ACHN (cell line): ENCODE measurements at regions not wholly inside any gene's neighbourhood (a gene's known extent, or its start where the extent isn't known, plus 50 kb on each side); places are given as distances from the start of the nearest gene placed in this dataset.
A peak's percentile ranks its signal among the peaks of the same experiment; 100 is the strongest.
"Not testable (repeated sequence)": the region's sequence is repeated elsewhere in the genome, so short reads cannot be mapped to it uniquely, and the experiment has no call there.

Experiments used
- DNase-seq: peaks from one replicate; pipeline ENCODE4 v3.0.0-alpha.2; 2015
- in situ Hi-C: cut with HindIII; loops from 2 replicates; pipeline ENCODE4 v1.10.0; 2017; ENCODE audit warnings: low sequenced_read_pairs, low pct_ligation_motif_present, low pct_unique_long_range_greater_than_20kb

GRCh38 chr16:9141813-9142212 is 50.4 kb downstream of the HAPSTR1 start:
- in situ Hi-C loops, result no loop called here
- no peak for DNase-seq

DNA sequence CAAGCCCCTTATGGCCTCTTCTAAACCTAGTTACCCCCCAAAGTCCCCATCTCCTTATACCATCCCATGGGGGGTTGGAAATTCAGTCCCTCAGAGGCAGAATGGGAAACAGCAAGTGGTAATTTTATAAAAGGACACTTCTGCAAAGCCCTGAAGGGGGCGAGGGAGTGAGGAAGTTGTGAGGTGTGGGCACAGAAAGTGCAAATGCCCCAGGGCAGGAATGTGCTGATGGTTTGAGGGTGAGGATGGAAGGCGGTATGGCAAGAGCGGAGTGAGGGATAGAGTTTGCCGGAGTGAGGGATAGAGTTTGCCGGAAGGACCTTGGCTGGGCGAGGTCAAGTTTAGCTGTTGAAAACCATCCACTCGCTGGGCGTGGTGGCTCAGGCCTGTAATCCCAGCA is 52.7 kb downstream of the HAPSTR1 start:
- in situ Hi-C loops, result no loop called here
- no peak for DNase-seq

DNA sequence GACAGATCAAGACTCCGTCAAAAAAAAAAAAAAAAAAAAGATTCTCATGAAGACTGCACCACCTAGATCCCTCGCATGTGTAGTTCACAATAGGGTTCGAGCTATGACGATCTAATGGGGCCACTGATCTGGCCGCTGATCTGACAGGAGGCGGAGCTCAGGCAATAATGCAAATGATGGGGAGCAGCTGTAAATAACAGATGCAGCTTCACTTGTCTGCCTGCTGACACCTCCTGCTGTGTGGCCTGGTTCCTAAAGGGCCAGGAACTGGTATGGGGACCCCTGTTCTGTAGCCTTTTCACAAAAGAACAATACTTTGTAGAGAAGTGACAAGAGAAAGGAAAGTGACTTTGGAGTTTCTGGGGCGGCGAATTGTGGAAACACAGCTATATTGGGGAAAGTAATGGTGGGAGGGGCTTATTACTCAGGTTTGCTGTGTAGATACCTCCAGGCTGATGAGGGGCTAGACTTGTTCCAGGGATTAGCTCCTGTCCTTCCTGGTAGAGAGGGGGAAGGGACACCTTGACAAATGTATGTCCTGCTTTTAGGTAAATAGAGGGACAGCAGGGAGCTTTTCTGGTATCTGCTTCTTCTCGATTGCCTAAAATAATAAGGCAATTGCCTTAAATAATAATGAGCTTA is 57.1 kb downstream of the HAPSTR1 start:
- in situ Hi-C loops, result no loop called here
- no peak for DNase-seq

DNA sequence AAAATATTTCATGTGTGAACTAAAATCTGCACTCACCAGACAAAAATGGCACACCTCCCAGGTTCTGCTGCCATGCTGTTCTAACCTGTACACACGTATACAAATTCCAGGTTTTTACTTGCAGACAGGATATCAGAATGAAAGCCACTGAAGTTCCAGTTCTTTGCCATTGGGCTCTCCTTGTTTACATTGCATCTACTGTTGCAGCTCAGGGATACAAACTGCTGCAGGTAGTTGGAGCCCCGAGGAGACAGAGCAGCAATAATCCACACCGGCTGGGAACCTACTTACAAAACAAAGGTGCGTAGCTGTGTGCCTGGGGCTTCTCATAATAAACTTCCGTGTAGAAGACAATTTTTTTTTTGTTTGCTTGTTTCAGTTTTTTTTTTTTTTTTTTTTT is 59.6 kb downstream of the HAPSTR1 start:
- in situ Hi-C loops, result no loop called here
- no peak for DNase-seq

- DNase-seq, result no peak
- in situ Hi-C loops, result no loop called here
Observed at GRCh38 chr16:9151597-9151996, 60.2 kb downstream of the HAPSTR1 start.

DNA sequence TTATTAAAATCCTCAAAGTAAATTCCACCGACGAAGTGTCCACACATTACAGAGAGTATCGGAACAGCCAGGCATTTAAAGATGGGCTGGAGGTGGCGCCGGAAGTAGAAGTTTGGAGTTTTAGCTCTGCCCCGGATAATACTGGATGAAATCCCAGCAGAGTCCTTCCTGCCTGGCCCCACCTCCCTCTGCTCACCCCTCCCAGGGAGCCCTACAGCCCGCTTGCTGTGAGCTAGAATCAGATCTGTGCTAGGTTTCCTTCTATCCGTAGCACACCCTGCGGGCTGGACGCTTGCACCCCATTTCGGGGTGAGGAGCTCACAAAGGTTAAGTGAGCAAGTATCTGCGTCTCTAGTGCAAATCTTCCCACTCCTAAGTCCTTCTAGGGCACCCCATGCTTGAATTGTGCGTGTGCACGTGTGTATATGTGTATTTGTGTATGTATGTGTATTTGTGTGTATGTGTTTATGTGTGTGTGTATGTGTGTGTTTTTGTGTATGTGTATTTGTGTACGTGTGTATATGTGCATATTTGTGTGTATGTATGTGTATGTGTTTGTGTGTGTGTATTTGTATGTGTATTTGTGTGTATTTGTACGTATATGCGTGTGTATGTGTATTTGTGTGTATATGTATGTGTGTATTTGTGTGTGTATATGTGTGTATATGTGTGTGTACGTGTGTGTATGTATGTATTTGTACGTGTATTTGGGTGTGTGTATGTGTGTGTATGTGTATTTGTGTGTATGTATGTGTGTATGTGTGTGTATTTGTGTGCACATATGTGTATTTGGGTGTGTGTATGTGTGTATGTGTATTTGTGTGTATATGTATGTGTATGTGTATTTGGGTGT is 61.4 kb downstream of the HAPSTR1 start:
- no peak for DNase-seq
- in situ Hi-C loops, result no loop called here

DNA sequence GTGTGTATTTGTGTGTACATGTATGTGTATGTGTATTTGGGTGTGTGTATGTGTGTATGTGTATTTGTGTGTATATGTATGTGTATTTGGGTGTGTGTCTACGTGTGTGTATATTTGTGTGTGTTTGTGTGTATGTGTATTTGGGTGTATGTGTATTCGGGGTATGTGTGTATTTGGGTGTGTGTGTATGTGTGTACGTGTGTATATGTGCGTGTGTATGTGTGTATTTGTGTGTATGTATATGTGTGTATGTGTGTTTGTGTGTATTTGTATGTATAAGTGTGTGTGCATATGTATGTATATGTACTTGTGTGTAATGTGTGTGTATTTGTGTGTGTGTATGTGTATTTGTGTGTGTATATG is 62.0 kb downstream of the HAPSTR1 start:
- in situ Hi-C loops, result no loop called here
- no peak for DNase-seq

GRCh38 chr16:9154567-9155410 is 63.3 kb downstream of the HAPSTR1 start:
- in situ Hi-C loops, result no loop called here
- no peak for DNase-seq

GRCh38 chr16:9155871-9156270 is 64.4 kb downstream of the HAPSTR1 start:
- in situ Hi-C loops, result no loop called here
- DNase-seq, result no peak

GRCh38 chr16:9159839-9160550 is 68.6 kb downstream of the HAPSTR1 start:
- DNase-seq, result peak; percentile 67
- in situ Hi-C loops, result no loop called here

GRCh38 chr16:9160551-9160911 is 69.1 kb downstream of the HAPSTR1 start:
- no peak for DNase-seq
- in situ Hi-C loops, result no loop called here

GRCh38 chr16:9165681-9166080 is 74.2 kb downstream of the HAPSTR1 start:
- no peak for DNase-seq
- in situ Hi-C loops, result no loop called here

- in situ Hi-C loops, result not testable (repeated sequence)
Observed at GRCh38 chr16:9166326-9166993, 75.0 kb downstream of the HAPSTR1 start.

GRCh38 chr16:9169094-9169493 is 77.7 kb downstream of the HAPSTR1 start:
- no peak for DNase-seq
- in situ Hi-C loops, result no loop called here

More at GRCh38 chr16:9166326-9166993, 75.0 kb downstream of the HAPSTR1 start:
- not testable (repeated sequence) for DNase-seq

- DNase-seq, result no peak
- in situ Hi-C loops, result no loop called here
Observed at GRCh38 chr16:9170470-9170869, 79.0 kb downstream of the HAPSTR1 start.

- no peak for DNase-seq
Observed at GRCh38 chr16:9176547-9177418, 85.3 kb downstream of the HAPSTR1 start.

GRCh38 chr16:9177861-9178260 is 86.4 kb downstream of the HAPSTR1 start:
- in situ Hi-C loops, result no loop called here
- DNase-seq, result no peak

More at GRCh38 chr16:9176547-9177418, 85.3 kb downstream of the HAPSTR1 start:
- in situ Hi-C loops, result no loop called here
